Mammary epithelial cell (primary cell): ENCODE measurements at regions not wholly inside any gene's neighbourhood (a gene's known extent, or its start where the extent isn't known, plus 50 kb on each side); places are given as distances from the start of the nearest gene placed in this dataset.

Experiments
- EZH2 ChIP-seq: IDR thresholded peaks from 2 replicates; pipeline ENCODE4 v1.6.1; 2012; ENCODE audit warnings: low read length, inconsistent platforms, borderline replicate concordance
- TF ChIP-seq, protein P1 (sequence below), 2 donors: IDR thresholded peaks in 1 of 2; conservative IDR thresholded peaks in 1 of 2; 2 replicates each; pipeline ENCODE4 v1.5.1; 2011 to 2012; ENCODE audit warnings: inconsistent platforms in 2 of 2, low read length in 2 of 2, mild to moderate bottlenecking in 2 of 2, control low read depth in 1 of 2, low read depth in 1 of 2; ENCODE audit not compliant: insufficient read depth in 1 of 2; ENCODE audit errors: extremely low read depth in 1 of 2

DNA sequence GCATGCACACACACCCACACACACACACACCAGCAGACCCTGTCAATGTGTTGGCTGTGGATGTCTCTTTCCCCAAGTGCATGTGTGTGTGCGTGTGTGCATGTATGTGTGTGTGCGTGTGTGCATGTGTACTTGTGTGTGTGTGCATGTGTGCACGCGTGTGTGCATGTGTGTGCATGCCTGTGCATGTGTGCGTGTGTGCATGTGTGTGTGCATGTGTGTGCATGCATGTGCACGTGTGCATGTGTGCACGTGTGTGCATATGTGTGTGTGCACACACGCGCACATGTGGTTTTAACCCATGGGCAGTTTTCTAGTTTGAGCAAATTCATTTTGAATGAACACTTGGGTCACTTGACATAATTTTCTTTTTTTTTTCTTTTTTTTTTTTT, 268.8 kb upstream of the IRX1 start:
- TF ChIP-seq, protein P1, sequence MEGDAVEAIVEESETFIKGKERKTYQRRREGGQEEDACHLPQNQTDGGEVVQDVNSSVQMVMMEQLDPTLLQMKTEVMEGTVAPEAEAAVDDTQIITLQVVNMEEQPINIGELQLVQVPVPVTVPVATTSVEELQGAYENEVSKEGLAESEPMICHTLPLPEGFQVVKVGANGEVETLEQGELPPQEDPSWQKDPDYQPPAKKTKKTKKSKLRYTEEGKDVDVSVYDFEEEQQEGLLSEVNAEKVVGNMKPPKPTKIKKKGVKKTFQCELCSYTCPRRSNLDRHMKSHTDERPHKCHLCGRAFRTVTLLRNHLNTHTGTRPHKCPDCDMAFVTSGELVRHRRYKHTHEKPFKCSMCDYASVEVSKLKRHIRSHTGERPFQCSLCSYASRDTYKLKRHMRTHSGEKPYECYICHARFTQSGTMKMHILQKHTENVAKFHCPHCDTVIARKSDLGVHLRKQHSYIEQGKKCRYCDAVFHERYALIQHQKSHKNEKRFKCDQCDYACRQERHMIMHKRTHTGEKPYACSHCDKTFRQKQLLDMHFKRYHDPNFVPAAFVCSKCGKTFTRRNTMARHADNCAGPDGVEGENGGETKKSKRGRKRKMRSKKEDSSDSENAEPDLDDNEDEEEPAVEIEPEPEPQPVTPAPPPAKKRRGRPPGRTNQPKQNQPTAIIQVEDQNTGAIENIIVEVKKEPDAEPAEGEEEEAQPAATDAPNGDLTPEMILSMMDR (conservative IDR thresholded peaks at IDR 0.05 in 1 of 2, IDR thresholded peaks at IDR 0.05 in 1 of 2; ENCODE audit: extremely low read depth in 1 of 2, insufficient read depth in 1 of 2, low read depth in 1 of 2, low read length in 2 of 2): no peak
- TF ChIP-seq EZH2: no peak
